HG03442 (cell line): ENCODE measurements at regions not wholly inside any gene's neighbourhood (a gene's known extent, or its start where the extent isn't known, plus 50 kb on each side); places are given as distances from the start of the nearest gene placed in this dataset.
"Not testable (repeated sequence)": the region's sequence is repeated elsewhere in the genome, so short reads cannot be mapped to it uniquely, and the experiment has no call there.

Experiments used
- ATAC-seq: cut with Tn5 transposase; IDR thresholded peaks from one replicate; pipeline ENCODE4 v1.9.1; 2021; ENCODE audit warnings: mild to moderate bottlenecking, moderate library complexity; ENCODE audit not compliant: unreplicated experiment

GRCh38 chr11:60592601-60593000 is 77.4 kb downstream of the MS4A13 start:
- ATAC-seq = no peak

DNA sequence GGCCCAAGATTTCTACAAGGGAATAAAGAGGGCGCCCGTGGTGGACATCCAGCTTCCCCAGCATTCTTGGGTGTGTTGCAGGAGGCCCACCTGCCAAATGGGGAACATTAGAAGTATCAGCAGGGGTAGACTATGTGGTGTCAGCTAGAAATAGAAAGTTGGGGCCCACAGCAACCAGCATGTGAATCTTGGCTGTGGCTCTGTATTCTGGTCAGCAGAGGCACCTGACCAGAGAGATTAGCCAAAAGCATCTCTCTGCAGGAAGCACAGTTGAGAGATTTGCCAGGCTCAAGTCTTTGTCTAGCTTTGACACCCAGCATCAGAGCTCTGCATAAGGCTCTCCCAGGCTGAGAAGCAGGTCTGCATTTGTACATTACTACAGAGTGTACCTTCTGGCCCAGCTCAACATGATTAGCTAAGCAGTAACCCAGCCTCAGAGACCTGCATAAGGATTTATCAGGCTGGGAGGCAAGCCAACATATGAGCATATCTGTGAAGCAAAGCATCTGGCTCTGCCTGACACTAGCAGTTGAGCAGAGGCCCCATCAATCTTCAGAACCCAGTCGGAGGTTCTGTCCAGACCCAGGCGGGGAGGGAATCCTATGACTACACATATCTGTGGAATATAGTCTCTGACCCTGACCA is 79.9 kb downstream of the MS4A13 start:
- no peak for ATAC-seq

- ATAC-seq = no peak
Observed at GRCh38 chr11:60607483-60607882, 91.9 kb upstream of the MS4A8 start.

DNA sequence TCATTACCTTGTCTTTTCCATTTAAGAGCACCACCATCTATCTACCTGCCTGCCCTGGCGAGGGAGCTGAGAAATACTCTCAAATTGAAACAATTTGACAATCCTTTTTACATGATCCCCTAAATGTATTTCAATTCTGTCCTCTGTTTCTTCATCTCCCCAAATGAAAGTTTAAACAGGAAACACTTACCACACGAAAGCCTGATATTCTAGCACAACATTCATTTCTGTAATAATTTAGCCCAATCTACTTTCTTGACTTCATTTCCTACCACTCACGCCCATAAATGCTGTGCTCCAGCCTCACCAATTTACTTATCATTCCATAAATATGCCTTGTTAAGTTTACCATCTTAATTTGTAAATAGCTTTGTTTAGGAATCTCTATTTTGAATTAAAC is 89.8 kb upstream of the MS4A8 start:
- no peak for ATAC-seq

GRCh38 chr11:60610702-60611101 is 88.7 kb upstream of the MS4A8 start:
- no peak for ATAC-seq

DNA sequence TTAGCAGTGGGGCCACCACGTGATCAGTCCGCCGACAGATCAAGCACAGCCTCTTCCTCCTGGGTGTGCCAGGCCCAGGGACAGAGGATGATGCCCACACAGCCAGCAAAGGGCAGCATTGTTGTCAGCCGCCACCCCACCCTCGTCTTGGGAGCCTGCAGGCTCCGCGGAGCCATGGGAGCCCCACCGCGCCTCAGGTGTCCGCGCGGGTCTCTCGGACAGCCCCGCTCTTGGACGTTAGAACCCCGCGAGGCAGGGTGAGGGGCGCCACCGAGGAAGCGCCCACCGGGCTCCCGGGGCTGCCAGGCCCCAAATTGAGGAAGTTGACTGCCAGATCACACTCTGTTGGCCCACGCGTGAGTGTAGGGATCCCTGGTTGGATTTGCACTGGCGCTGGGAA is 83.9 kb upstream of the MS4A8 start:
- no peak for ATAC-seq

DNA sequence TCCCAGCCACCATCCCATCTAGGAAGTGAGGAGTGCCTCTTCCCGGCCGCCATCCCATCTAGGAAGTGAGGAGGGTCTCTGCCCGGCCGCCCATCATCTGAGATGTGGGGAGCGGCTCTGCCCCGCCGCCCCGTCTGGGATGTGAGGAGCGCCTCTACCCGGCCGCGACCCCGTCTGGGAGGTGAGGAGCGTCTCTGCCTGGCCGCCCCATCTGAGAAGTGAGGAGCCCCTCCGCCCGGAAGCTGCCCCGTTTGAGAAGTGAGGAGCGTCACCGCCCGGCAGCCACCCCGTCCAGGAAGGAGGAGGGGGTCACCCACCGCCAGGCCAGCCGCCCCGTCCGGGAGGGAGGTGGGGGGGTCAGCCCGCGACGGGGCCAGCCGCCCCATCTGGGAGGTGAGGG is 77.5 kb upstream of the MS4A8 start:
- ATAC-seq = not testable (repeated sequence)

- not testable (repeated sequence) for ATAC-seq
Observed at GRCh38 chr11:60622776-60623175, 76.6 kb upstream of the MS4A8 start.

- no peak for ATAC-seq
Observed at GRCh38 chr11:60625262-60625661, 74.2 kb upstream of the MS4A8 start.

DNA sequence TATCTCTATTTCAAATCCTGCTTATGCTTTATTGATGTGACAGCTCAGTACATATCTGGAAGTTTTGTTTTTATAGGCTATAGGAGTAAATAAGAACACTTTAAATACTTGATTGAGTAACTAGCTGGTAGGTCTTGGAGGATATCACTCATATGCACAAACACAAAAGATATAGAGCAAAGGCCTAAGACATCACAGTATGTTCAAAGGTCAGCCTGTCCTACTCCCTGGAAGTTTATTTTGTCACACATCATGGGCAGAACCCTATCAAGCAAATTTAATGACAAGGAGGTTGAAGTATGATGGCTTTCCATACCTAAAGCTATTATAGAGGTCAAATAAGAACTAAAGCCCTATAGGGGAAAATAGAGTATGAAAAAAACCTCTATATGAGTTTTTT is 70.0 kb upstream of the MS4A8 start:
- ATAC-seq = no peak

DNA sequence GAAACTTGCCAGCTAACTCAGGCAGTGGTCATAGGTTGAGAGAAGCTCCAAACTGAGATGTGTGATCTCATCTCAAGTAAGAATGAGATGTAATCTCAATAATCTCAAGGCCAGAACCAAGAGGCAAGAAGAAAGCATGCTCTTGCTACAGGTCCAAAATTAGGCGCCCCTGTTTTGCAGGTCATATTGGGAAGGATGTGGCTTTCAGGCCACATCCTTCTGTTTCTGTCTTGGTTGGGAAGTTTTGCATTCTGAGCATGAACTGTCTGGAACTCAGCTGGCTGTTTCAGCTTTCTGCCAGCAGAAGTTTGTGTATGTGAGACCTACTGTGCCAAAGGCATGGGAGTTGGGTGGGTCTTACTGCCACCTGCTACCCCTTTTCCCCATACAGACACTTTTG is 67.5 kb upstream of the MS4A8 start:
- no peak for ATAC-seq

DNA sequence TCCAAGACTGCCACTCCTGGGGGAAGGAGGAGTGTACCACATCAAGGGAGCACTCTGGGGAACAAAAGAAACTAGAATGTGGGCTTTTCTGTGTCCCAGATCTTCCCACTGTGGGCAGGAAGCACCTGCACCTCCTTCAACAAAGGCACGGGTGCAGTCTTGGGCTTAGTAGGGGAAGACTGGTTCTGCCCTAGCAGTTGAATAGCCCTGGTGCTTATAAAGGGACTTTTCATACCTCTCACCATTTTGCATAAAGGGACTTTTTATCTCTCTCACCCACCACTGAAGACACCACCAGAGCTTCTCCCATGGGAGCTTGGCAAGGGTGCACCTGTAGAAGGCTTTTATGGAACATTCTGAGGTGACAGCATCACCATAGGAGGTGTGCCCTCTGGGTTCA is 65.8 kb upstream of the MS4A8 start:
- ATAC-seq = peak; percentile 68

DNA sequence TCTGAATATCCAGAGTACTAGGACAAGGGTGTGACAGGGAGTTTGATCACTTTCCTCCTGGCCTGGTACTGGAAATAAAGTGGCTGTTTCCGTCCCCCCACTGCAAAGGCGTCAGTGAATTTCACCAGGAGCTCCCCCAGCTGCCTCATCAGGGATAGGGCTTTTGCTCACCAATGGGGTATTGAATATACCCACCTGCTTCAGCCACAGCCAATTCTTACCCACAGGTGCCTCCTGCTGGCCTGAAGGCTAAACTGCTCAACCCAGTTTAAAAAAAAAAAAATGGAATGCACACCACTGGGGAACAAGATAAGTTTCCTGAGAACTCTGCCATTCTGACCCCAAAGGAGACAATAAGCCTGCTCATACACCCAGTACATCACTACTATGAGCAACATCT is 65.3 kb upstream of the MS4A8 start:
- peak; percentile 39 for ATAC-seq

- no peak for ATAC-seq
Observed at GRCh38 chr11:60641940-60642339, 57.5 kb upstream of the MS4A8 start.

GRCh38 chr11:60647087-60647486 is 52.3 kb upstream of the MS4A8 start:
- ATAC-seq = no peak
